ENCODE measurements at regions not wholly inside any gene's neighbourhood (a gene's known extent, or its start where the extent isn't known, plus 50 kb on each side); places are given as distances from the start of the nearest gene placed in this dataset.

DNA sequence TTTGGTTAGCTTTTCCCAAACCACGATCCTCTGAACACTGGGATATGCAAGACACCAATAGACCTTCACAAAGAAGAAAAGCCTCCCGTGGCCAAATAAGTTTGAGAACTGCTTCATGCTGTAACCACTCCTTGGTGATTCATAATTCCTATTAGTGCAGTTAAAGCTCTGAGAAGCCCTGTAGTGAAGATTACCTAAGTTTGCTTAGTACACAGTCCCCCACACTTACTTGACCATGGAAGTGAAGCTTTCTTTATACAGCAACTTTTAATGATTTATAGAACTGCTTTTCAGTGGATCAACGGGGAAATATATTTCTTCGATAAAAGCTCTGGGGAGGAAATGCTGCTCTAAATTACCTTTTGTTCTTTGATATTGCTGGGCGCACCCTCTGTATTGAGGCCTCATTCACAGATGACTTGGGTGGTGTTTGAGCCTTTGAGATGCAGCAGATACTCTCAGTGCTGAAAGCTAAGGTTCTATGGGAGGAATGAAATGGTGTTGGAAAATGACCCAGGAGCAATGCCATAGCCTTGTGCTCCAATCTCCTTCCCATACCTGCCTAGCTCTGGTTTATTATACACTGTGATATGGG is 67.4 kb downstream of the CBLL2 start:
- no peak for TF ChIP-seq EP300 (IDR thresholded peaks at IDR 0.05)
- TF ChIP-seq, protein P1, sequence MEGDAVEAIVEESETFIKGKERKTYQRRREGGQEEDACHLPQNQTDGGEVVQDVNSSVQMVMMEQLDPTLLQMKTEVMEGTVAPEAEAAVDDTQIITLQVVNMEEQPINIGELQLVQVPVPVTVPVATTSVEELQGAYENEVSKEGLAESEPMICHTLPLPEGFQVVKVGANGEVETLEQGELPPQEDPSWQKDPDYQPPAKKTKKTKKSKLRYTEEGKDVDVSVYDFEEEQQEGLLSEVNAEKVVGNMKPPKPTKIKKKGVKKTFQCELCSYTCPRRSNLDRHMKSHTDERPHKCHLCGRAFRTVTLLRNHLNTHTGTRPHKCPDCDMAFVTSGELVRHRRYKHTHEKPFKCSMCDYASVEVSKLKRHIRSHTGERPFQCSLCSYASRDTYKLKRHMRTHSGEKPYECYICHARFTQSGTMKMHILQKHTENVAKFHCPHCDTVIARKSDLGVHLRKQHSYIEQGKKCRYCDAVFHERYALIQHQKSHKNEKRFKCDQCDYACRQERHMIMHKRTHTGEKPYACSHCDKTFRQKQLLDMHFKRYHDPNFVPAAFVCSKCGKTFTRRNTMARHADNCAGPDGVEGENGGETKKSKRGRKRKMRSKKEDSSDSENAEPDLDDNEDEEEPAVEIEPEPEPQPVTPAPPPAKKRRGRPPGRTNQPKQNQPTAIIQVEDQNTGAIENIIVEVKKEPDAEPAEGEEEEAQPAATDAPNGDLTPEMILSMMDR (IDR thresholded peaks at IDR 0.05): no peak

Data from tibial nerve (tissue), 4 donors.